Breast epithelium (tissue), 4 donors: ENCODE measurements at regions not wholly inside any gene's neighbourhood (a gene's known extent, or its start where the extent isn't known, plus 50 kb on each side); places are given as distances from the start of the nearest gene placed in this dataset.

Source experiments
- DNase-seq, 2 donors: peaks; one replicate each; pipeline ENCODE4 v3.0.0-alpha.2; 2019; ENCODE audit warnings: low spot score in 2 of 2
- H3K27ac ChIP-seq, 2 donors: fragments of 200-600 bp; sonication (generic) in 1 of 2; one replicate each; pipeline ENCODE4 v1.5.1; 2016 to 2019; ENCODE audit warnings: mild to moderate bottlenecking in 1 of 2
- H3K27me3 ChIP-seq, 2 donors: fragments of 200-600 bp; sonication (generic) in 1 of 2; one replicate each; pipeline versions ENCODE4 v1.5.1 to v1.6.0; 2017 to 2019; ENCODE audit warnings: control low read depth in 1 of 2, mild to moderate bottlenecking in 1 of 2
- H3K36me3 ChIP-seq: fragments of 200-600 bp; one replicate; pipeline ENCODE4 v1.5.1; 2019
- H3K4me1 ChIP-seq, 2 donors: fragments of 200-600 bp; sonication (generic); one replicate each; pipeline ENCODE4 v1.5.1; 2016 to 2019; ENCODE audit warnings: control low read depth in 1 of 2
- H3K4me3 ChIP-seq, 3 donors: fragments of 200-600 bp; sonication (generic); 1 replicate in 2 of 3; 2 replicates in 1 of 3; pipeline ENCODE4 v1.5.1; 2016 to 2019; ENCODE audit warnings: mild to moderate bottlenecking in 3 of 3, moderate library complexity in 2 of 3
- H3K9me3 ChIP-seq, 2 donors: fragments of 200-600 bp; sonication (generic) in 1 of 2; one replicate each; pipeline ENCODE4 v1.5.1; 2016 to 2019; ENCODE audit warnings: control low read depth in 1 of 2
- CTCF ChIP-seq, 3 donors: fragments of 450-650 bp; IDR thresholded peaks; one replicate each; pipeline ENCODE4 v1.5.1; 2016 to 2017; ENCODE audit warnings: antibody characterized with exemption in 3 of 3, mild to moderate bottlenecking in 3 of 3, moderate library complexity in 3 of 3
- POLR2A ChIP-seq: fragments of 450-650 bp; IDR thresholded peaks from one replicate; pipeline ENCODE4 v1.6.1; 2016; ENCODE audit warnings: antibody characterized with exemption, mild to moderate bottlenecking, moderate library complexity
- POLR2AphosphoS5 ChIP-seq, 3 donors: sonication (generic); formaldehyde crosslinking; IDR thresholded peaks; one replicate each; pipeline ENCODE4 v1.6.1; 2017; ENCODE audit warnings: antibody characterized with exemption in 3 of 3
- intact Hi-C: fragments of 100-400 bp; cut with DNase I; formaldehyde crosslinking; loops from one replicate; pipeline ENCODE4 v1.15.1; 2023; ENCODE audit warnings: low total_unique reads

- intact Hi-C loops, result loop anchor here (1.0 kb wide), 1 partner anchor 42 kb away; no protein-coding TSS in a partner anchor
- Histone ChIP-seq H3K4me1 (peaks cover 4 to 29% of the 10 kb centered on the region in 2 donors), H3K4me3 (no peak overlapping the region), H3K36me3 (no peaks in the 10 kb centered on the region), H3K27me3 (no peaks in the 10 kb centered on the region), H3K27ac (peak overlapping the region; percentile 70 to 76), H3K9me3 (no peaks in the 10 kb centered on the region)
- DNase-seq, result no peak
- no peak for TF ChIP-seq POLR2A
- no peak for TF ChIP-seq POLR2AphosphoS5 (IDR thresholded peaks at IDR 0.05)
- TF ChIP-seq CTCF (IDR thresholded peaks at IDR 0.05), result no peak
These were observed 57.0 kb upstream of the PNMA1 start for GRCh38 chr14:73770977-73771847.

GRCh38 chr14:73768107-73768506 is 53.9 kb upstream of the PNMA1 start:
- no peak for DNase-seq
- Histone ChIP-seq H3K9me3 (no peaks in the 10 kb centered on the region), H3K36me3 (no peaks in the 10 kb centered on the region), H3K4me1 (peaks cover 12 to 42% of the 10 kb centered on the region in 2 donors), H3K27me3 (no peaks in the 10 kb centered on the region), H3K27ac (peak overlapping the region in 1 of 2 donors; percentile 4), H3K4me3 (no peak overlapping the region)
- intact Hi-C loops, result no loop called here
- no peak for TF ChIP-seq POLR2A
- TF ChIP-seq POLR2AphosphoS5 (IDR thresholded peaks at IDR 0.05), result no peak
- TF ChIP-seq CTCF (IDR thresholded peaks at IDR 0.05), result no peak

- no peaks in the 10 kb centered on the region for H3K36me3 ChIP-seq
- no peak for TF ChIP-seq POLR2A
- peak in 1 of 3 donors; percentile 29 for TF ChIP-seq POLR2AphosphoS5 (IDR thresholded peaks at IDR 0.05)
- no peak for TF ChIP-seq CTCF (IDR thresholded peaks at IDR 0.05)
- intact Hi-C loops, result no loop called here
- no peaks in the 10 kb centered on the region for H3K27me3 ChIP-seq
- DNase-seq, result peak in 1 of 2 donors; percentile 72
- H3K9me3 ChIP-seq, result no peaks in the 10 kb centered on the region
- peak overlapping the region; percentile 91 to 96 for H3K27ac ChIP-seq
- peaks cover 8 to 49% of the 10 kb centered on the region in 2 donors for H3K4me1 ChIP-seq
- H3K4me3 ChIP-seq, result peak overlapping the region in 1 of 3 donors; percentile 5
These were observed 50.5 kb upstream of the PNMA1 start for GRCh38 chr14:73764406-73765280.
